MV-4-11 (cell line): ENCODE measurements at regions not wholly inside any gene's neighbourhood (a gene's known extent, or its start where the extent isn't known, plus 50 kb on each side); places are given as distances from the start of the nearest gene placed in this dataset.
"Not testable (repeated sequence)": the region's sequence is repeated elsewhere in the genome, so short reads cannot be mapped to it uniquely, and the experiment has no call there.

Source experiments
- DNase-seq: peaks from one replicate; lab custom pipeline; 2025; lab: John Stamatoyannopoulos, UW

DNA sequence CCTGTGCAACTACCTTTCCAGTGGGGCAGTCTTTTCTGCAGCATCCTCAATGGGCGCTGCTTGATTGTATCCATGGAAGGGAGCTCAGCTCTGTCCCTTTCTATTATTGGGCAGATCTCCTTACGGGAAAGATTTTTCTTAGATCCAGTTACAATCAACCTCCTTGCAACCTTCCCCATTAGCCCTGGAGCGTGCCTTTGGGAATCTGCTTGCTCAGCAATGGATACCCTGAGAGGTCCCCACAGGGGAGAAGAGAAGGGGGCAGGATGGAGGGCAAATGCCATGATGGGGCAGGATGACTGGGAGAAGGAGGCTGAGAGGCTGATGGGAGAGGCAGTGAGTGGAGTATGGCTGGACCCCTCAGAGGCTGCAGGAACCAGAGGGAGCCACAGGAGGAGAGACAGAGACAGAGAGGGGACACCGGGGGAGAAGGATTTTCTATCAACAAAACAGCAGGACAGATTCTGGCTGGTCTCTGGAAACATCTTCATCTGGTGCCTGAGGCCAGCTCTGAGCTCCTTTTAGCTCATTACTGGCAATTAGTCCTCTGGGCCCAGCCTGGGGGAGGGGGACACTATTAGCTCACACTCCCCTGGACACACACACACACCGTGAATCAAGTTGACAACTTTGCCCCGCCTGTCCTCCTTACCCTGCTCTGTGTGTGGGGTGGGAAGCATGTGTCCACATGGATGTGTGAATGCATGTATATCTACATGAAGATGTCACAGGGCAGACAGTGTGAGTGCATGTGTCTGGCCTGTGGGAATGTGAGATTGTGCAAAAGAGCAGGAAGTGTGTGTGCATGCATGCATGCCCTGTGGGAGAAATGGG is 80.8 kb upstream of the PAX2 start:
- DNase-seq: no peak

GRCh38 chr10:100666634-100667033 is 78.7 kb upstream of the PAX2 start:
- DNase-seq: not testable (repeated sequence)

- DNase-seq: no peak
Observed at GRCh38 chr10:100669616-100670015, 75.8 kb upstream of the PAX2 start.

DNA sequence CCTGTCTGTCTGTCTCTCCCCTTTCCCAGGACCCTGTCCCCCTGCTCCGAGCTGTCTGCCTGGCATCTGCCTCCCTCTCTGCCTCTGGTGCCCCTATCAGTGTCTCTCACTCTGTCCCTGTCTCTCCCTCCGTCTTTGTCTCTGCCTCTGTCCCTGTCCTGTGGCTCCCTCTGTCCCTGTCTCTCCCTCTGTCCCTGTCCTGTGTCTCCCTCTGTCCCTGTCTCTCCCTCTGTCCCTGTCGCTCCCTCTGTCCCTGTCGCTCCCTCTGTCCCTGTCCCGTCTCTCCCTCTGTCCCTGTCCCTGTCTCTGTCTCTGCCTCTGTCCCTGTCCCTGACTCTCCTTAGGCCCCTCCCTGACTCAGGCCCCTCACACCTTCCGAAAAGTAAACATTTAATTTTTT is 75.0 kb upstream of the PAX2 start:
- no peak for DNase-seq

DNA sequence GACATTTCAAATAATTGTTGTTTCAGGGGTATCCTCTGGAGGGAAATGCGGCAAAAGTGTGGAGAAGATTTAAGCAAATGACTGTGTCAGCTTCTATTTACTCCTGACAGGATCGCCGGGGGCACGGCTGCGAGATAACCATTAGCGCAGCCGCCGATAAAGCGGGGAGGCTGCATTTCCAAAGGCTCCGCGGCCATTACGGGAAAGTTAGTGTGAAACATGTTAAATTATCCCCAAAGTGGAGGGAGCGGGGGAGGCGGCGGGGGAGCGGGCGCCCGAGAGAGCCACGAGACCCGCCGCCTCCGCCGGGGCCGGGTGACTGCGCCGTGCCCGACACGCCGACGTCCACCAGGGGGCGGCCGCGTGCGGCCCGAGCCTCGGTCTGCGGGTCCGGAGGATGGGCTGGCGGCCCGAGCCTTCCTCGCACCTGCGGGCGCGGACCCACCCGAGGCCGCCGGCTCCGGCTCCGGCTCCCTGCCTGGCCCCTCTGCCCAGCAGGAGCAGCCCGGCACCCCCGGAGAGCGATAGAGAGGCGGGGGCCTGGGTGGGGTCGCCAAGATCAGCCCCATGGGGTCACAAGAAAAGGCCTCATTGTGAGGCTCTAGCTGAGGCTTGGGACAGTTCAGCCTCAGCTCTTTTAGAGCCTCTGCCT is 74.4 kb upstream of the PAX2 start:
- no peak for DNase-seq

DNA sequence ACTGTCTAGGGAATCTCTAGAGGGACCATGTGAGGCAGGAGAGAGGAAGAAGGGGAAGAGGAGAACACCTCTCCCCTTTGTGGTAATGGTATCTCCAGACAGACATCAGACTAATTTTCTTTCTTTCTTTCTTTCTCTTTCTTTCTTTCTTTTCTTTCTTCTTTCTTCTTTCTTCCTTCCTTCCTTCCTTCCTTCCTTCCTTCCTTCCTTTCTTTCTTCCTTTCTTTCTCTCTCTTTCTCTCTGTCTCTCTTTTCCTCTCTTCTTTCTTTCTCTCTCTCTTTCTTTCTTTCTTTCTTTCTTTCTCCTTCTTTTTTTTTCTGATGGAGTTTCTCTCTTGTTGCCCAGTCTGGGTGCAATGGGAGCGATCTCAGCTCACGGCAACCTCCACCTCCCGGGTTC is 73.2 kb upstream of the PAX2 start:
- DNase-seq: no peak

GRCh38 chr10:100677290-100677945 is 68.0 kb upstream of the PAX2 start:
- no peak for DNase-seq

- DNase-seq: no peak
Observed at GRCh38 chr10:100679327-100679726, 66.1 kb upstream of the PAX2 start.

DNA sequence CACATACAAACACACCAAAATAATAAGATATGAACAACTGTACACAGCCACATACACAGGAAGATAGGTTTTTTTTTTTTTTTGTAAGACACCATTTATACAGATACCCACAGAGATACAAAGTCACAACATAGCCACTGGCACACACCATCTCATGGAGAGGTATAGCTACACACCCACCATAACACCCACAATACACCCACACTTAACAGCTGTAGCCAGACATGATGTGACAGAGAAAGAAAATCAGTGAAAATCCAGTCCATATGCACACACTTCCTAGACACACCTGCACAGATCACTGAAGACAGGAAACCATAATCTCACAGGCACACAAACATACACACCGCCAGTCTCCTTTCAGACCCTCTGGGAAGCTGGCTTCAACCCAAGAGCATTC is 62.4 kb upstream of the PAX2 start:
- no peak for DNase-seq

DNA sequence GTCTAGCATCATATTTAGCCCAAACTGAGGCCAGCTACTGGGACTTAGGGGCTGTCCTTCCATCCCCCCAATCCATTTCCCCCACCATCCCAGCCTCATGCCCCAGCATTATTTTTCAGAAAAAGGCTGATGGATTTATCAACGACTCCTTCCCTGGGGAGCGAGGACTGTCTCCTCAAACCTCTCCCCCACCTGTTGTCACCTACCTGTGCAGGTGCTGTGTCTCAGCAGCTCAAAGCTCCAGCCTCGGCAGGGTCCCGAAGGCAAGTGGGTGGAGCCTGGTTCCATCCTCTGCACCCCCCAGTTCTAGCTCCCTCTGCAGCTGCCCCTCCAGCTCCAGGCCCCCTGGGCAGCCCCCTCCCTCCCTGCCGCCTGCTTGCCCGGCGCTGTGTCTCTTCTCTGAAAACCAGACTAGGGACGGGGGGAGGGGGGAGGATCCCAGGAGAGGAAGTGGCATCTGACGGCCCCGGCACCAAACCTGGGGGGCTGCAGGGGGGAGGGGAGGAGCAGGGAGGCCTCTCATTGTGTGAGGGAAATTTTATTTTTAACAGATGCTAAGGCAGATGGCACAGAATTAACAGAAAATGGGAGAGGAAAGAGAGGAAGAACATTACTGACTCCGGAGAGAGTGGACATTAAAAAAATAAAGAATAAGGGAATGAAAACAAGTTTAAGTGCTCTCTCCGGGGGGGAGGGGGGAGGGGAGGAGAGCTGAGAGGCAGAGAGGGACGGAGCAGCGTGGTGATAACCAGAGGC is 61.7 kb upstream of the PAX2 start:
- DNase-seq: no peak

- no peak for DNase-seq
Observed at GRCh38 chr10:100684688-100685235, 60.6 kb upstream of the PAX2 start.

GRCh38 chr10:100685331-100685730 is 60.1 kb upstream of the PAX2 start:
- DNase-seq: no peak

DNA sequence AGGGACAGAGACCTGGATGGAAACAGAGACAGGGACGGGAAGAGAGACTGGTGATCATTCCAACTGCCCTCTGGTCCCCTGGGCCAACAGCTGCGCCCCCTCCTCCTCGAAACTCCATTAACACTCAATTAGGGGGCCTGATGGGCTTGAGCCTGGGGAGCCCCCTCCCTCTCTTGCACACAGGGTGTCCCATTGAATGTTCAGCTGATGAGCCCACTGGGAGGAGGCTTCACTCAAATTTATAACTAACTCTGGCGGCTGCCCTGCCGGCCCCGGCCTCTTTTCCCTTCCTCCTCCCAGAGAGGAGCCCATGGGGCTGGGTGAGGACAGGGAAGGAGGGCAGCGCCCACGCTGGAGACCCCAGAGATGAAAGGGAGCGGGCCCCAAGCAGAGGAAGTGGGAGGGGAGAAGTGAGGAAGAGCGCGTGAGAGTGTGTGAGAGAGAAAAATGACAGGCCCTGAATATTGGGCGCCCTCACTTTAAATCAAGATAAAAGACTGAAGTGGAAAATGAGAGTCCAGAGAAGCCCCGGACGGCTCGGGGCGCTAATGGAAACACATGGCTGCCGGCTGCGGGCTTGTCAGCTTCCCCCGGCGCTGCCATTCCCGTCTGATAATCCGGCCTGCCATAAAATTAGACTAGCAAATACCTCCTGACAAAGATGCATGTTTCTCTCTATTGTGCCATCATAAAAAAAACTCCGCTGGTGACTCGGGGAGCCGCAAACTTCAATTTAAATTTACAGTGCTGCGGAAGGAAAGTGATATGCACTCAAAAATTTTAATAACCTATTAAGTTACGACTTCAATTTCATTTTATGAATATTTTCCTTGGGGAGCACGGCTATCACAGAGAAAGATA is 58.0 kb upstream of the PAX2 start:
- no peak for DNase-seq

- no peak for DNase-seq
Observed at GRCh38 chr10:100688201-100688600, 57.2 kb upstream of the PAX2 start.

DNA sequence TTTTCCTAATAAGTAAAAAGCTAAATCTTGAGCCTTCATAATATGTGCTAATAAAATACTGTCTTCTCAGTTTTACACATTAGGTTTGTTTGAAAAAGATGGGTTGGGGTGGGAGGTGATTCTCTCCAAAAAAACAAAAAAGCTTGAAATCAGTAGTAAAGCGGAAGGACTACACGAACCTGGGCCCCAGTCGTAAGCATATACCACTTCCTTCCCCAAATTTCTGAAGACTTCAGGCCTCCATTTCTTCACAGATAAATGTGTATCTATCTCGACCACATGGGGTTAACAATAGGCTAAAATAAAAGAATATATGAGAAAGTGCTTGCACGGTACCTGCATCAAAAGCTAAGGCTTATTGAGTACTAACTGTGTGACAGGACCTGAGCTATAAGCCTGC is 51.6 kb upstream of the PAX2 start:
- DNase-seq: no peak
